ENCODE measurements at regions not wholly inside any gene's neighbourhood (a gene's known extent, or its start where the extent isn't known, plus 50 kb on each side); places are given as distances from the start of the nearest gene placed in this dataset.
"Not testable (repeated sequence)": the region's sequence is repeated elsewhere in the genome, so short reads cannot be mapped to it uniquely, and the experiment has no call there.

- not testable (repeated sequence) for TF ChIP-seq SMC3 (IDR thresholded peaks at IDR 0.05; ENCODE audit: low read depth, low read length); CTCF (IDR thresholded peaks at IDR 0.05); JUND (IDR thresholded peaks at IDR 0.05); USF1 (IDR thresholded peaks at IDR 0.05; ENCODE audit: borderline replicate concordance, low read depth); YY1 (IDR thresholded peaks at IDR 0.05; ENCODE audit: low read depth); FOXJ3 (CRISPR knock-in tag; IDR thresholded peaks at IDR 0.05); GATA2 (CRISPR knock-in tag; IDR thresholded peaks at IDR 0.05); TEAD4 (IDR thresholded peaks at IDR 0.05; ENCODE audit: borderline replicate concordance, insufficient read depth); EP300 (IDR thresholded peaks at IDR 0.05; ENCODE audit: borderline replicate concordance in 1 of 2, low read depth in 1 of 2, low read length in 1 of 2); POLR2AphosphoS5 (IDR thresholded peaks at IDR 0.05; ENCODE audit: low read depth, low read length); RFX5 (IDR thresholded peaks at IDR 0.05; ENCODE audit: low read length); PBX3 (IDR thresholded peaks at IDR 0.05); NFIC (IDR thresholded peaks at IDR 0.05; ENCODE audit: borderline replicate concordance)
These were observed 95.3 kb downstream of the POTEB3 start for GRCh38 chr15:21344960-21345359.
